ENCODE measurements at regions not wholly inside any gene's neighbourhood (a gene's known extent, or its start where the extent isn't known, plus 50 kb on each side); places are given as distances from the start of the nearest gene placed in this dataset.

GRCh38 chr15:37586011-37586583 is 348.3 kb upstream of the TMCO5A start:
- TF ChIP-seq, protein P1, sequence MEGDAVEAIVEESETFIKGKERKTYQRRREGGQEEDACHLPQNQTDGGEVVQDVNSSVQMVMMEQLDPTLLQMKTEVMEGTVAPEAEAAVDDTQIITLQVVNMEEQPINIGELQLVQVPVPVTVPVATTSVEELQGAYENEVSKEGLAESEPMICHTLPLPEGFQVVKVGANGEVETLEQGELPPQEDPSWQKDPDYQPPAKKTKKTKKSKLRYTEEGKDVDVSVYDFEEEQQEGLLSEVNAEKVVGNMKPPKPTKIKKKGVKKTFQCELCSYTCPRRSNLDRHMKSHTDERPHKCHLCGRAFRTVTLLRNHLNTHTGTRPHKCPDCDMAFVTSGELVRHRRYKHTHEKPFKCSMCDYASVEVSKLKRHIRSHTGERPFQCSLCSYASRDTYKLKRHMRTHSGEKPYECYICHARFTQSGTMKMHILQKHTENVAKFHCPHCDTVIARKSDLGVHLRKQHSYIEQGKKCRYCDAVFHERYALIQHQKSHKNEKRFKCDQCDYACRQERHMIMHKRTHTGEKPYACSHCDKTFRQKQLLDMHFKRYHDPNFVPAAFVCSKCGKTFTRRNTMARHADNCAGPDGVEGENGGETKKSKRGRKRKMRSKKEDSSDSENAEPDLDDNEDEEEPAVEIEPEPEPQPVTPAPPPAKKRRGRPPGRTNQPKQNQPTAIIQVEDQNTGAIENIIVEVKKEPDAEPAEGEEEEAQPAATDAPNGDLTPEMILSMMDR (IDR thresholded peaks at IDR 0.05): no peak
- no peak for TF ChIP-seq POLR2A (IDR thresholded peaks at IDR 0.05)
